HepG2 (cell line): ENCODE measurements at regions not wholly inside any gene's neighbourhood (a gene's known extent, or its start where the extent isn't known, plus 50 kb on each side); places are given as distances from the start of the nearest gene placed in this dataset.

Experiments used
- ATAC-seq: fragments of 200-7000 bp; cut with Tn5 transposase; 3 replicates; pipeline ENCODE4 v1.9.1; 2020; ENCODE audit warnings: mild to moderate bottlenecking, moderate library complexity
- BruUV-seq: library from RNA; stranded (reverse); fragments of 400-500 nt; replicated peaks from 2 replicates; lab custom pipeline; 2021; lab: Mats Ljungman, UMichigan
- CTCF ChIA-PET: fragments of 300-600 bp; formaldehyde crosslinking; extraction: SDS; loops from one replicate; lab custom pipeline; 2021; ENCODE audit warnings: low total read pairs, inconsistent platforms, low intra/inter-chr PET ratio; lab: Yijun Ruan, JAX
- POLR2A ChIA-PET: fragments of 350-600 bp; sonication (Branson Sonifier 250); formaldehyde crosslinking; loops from one replicate; lab custom pipeline; 2020; ENCODE audit warnings: antibody characterized with exemption, inconsistent platforms; lab: Yijun Ruan, JAX
- DNase-seq: peaks from one replicate; pipeline ENCODE4 v3.0.0-alpha.2; 2015; ENCODE audit warnings: low spot score
- FAIRE-seq: peaks from 3 replicates; lab custom pipeline; 2011; peaks lifted over from hg19 to GRCh38; lab: Jason Lieb, UNC
- H2AFZ ChIP-seq: one replicate; pipeline ENCODE4 v1.6.1; 2011; ENCODE audit warnings: low read length, inconsistent platforms
- H3K27ac ChIP-seq: fragments of 300-600 bp; 3 replicates; pipeline ENCODE4 v1.8.0; 2011; ENCODE audit warnings: mixed run types, mild to moderate bottlenecking, mixed read lengths, low read length, inconsistent platforms; ENCODE audit not compliant: insufficient read depth; ENCODE audit errors: extremely low read length
- H3K27me3 ChIP-seq, 2 experiments: fragments of 200-600 bp in 1 of 2; 2 replicates in 1 of 2; 3 replicates in 1 of 2; pipeline versions ENCODE4 v1.6.0 to v1.8.0; 2011; ENCODE audit warnings: low read length in 2 of 2, mild to moderate bottlenecking in 2 of 2, moderate library complexity in 2 of 2, inconsistent platforms in 1 of 2; ENCODE audit not compliant: insufficient read depth in 2 of 2, control insufficient read depth in 1 of 2
- H3K36me3 ChIP-seq, 2 experiments: fragments of 200-600 bp in 1 of 2; replicated peaks in 1 of 2; 2 replicates in 1 of 2; 3 replicates in 1 of 2; pipeline versions ENCODE4 v1.5.1 to v1.8.0; 2011; ENCODE audit warnings: low read length in 2 of 2, inconsistent platforms in 1 of 2; ENCODE audit not compliant: insufficient read depth in 2 of 2, control insufficient read depth in 1 of 2
- H3K4me1 ChIP-seq: 2 replicates; pipeline ENCODE4 v1.5.1; 2012; ENCODE audit warnings: low read length, inconsistent platforms; ENCODE audit not compliant: insufficient read depth
- H3K4me2 ChIP-seq: 2 replicates; pipeline ENCODE4 v1.6.0; 2011; ENCODE audit warnings: low read depth, low read length, inconsistent platforms
- H3K4me3 ChIP-seq, 3 experiments: fragments of 200-600 bp in 1 of 3; sonication (generic), shearing (Covaris generic) in 1 of 3; replicated peaks in 1 of 3; 2 replicates each; pipeline ENCODE4 v1.5.1; 2011 to 2016; ENCODE audit warnings: low read length in 3 of 3, inconsistent platforms in 2 of 3, low read depth in 2 of 3, mild to moderate bottlenecking in 2 of 3, control low read depth in 1 of 3, mixed read lengths in 1 of 3; ENCODE audit not compliant: insufficient read depth in 1 of 3
- H3K79me2 ChIP-seq: one replicate; pipeline ENCODE4 v1.6.1; 2011; ENCODE audit warnings: low read length, inconsistent platforms; ENCODE audit not compliant: insufficient read depth
- H3K9ac ChIP-seq: 2 replicates; pipeline ENCODE4 v1.6.0; 2011; ENCODE audit warnings: mild to moderate bottlenecking, low read depth, low read length, inconsistent platforms; ENCODE audit not compliant: insufficient read depth
- H3K9me3 ChIP-seq: 2 replicates; pipeline ENCODE4 v1.5.1; 2012; ENCODE audit warnings: mild to moderate bottlenecking, low read length
- H4K20me1 ChIP-seq: 2 replicates; pipeline ENCODE4 v1.6.0; 2011; ENCODE audit warnings: inconsistent platforms, mild to moderate bottlenecking, low read length, moderate library complexity; ENCODE audit not compliant: insufficient read depth
- FOXP4 ChIP-seq: sonication (generic); formaldehyde crosslinking; IDR thresholded peaks from 2 replicates; pipeline ENCODE4 v1.4.0; 2020; ENCODE audit warnings: missing genetic modification reagents
- HIC2 ChIP-seq: sonication (generic); formaldehyde crosslinking; IDR thresholded peaks from 2 replicates; pipeline ENCODE4 v1.9.0; 2022; ENCODE audit warnings: low read depth, missing genetic modification reagents
- HNF4A ChIP-seq: sonication (generic); formaldehyde crosslinking; IDR thresholded peaks from 2 replicates; pipeline ENCODE4 v1.4.0; 2020; ENCODE audit warnings: missing genetic modification reagents
- HNRNPH1 ChIP-seq: fragments of 200-400 bp; formaldehyde crosslinking; optimal IDR thresholded peaks from 2 replicates; pipeline ENCODE3; 2017; ENCODE audit warnings: mild to moderate bottlenecking, low read depth, low read length
- MLLT10 ChIP-seq: sonication (generic); formaldehyde crosslinking; IDR thresholded peaks from 2 replicates; pipeline ENCODE4 v1.4.0; 2020; ENCODE audit warnings: missing genetic modification reagents
- PATZ1 ChIP-seq: sonication (generic); formaldehyde crosslinking; IDR thresholded peaks from 2 replicates; pipeline ENCODE4 v1.4.0; 2020; ENCODE audit warnings: missing genetic modification reagents
- SP4 ChIP-seq: sonication (generic); formaldehyde crosslinking; IDR thresholded peaks from 2 replicates; pipeline ENCODE4 v1.8.1; 2023; ENCODE audit warnings: mild to moderate bottlenecking, missing genetic modification reagents
- SP5 ChIP-seq: IDR thresholded peaks from 2 replicates; pipeline ENCODE4 v1.6.1; 2016; ENCODE audit warnings: low read depth, borderline replicate concordance
- ZNF121 ChIP-seq: sonication (generic); formaldehyde crosslinking; IDR thresholded peaks from 2 replicates; pipeline ENCODE4 v1.5.0; 2020; ENCODE audit warnings: mild to moderate bottlenecking, missing genetic modification reagents
- ZNF687 ChIP-seq: sonication (generic); formaldehyde crosslinking; IDR thresholded peaks from 2 replicates; pipeline ENCODE4 v1.5.1; 2020; ENCODE audit warnings: mild to moderate bottlenecking, missing genetic modification reagents, moderate library complexity
- ZSCAN25 ChIP-seq: sonication (generic); formaldehyde crosslinking; IDR thresholded peaks from 2 replicates; pipeline ENCODE4 v1.8.0; 2022; ENCODE audit warnings: mild to moderate bottlenecking, missing genetic modification reagents
- WGBS: methylation state at CpG from one replicate; pipeline ENCODE4 v1.1.6; 2017; ENCODE audit warnings: low lambda C conversion rate; 5-methylcytosine and 5-hydroxymethylcytosine counted together
- in situ Hi-C: cut with HindIII; loops from 2 replicates; pipeline ENCODE4 v1.10.0; 2017; ENCODE audit warnings: low pct_unique_long_range_greater_than_20kb; ENCODE audit not compliant: extremely low pct_ligation_motif_present
- intact Hi-C: fragments of 100-400 bp; cut with micrococcal nuclease; formaldehyde crosslinking; loops from one replicate; pipeline ENCODE4 v1.10.0; 2022; ENCODE audit not compliant: unreplicated experiment

GRCh38 chr11:126149759-126150625, 61.5 kb downstream of the RPUSD4 start:
- peak; percentile 5 for ATAC-seq
- Histone ChIP-seq H3K79me2 (no peaks in the 10 kb centered on the region), H3K9ac (no peak overlapping the region), H2AFZ (no peak overlapping the region), H3K27ac (no peak overlapping the region), H3K4me1 (peaks cover 79% of the 10 kb centered on the region), H3K4me2 (no peak overlapping the region; the same call in 1 of the 2 replicates), H3K27me3 (no peaks in the 10 kb centered on the region), H3K36me3 (no peaks in the 10 kb centered on the region), H3K9me3 (no peaks in the 10 kb centered on the region), H3K4me3 (no peak overlapping the region), H4K20me1 (no peaks in the 10 kb centered on the region)
- CTCF ChIA-PET: no interaction called here
- WGBS: 71% methylated on average over 10 of the region's 15 CpGs
- POLR2A ChIA-PET: interaction anchor here (1.0 to 4.9 kb wide), 5 partner anchors 9 to 37 kb away, joined by 4 to 104 read pairs (median 40); no protein-coding TSS in a partner anchor
- in situ Hi-C loops (no loop called here), intact Hi-C loops (no loop called here)
- no peak for FAIRE-seq
- DNase-seq: no peak
- BruUV-seq: no TSS peak
- peak; percentile 83 for TF ChIP-seq ZSCAN25 (CRISPR knock-in tag)
- no peak for TF ChIP-seq ZNF121 (CRISPR knock-in tag)
- TF ChIP-seq SP5 (CRISPR knock-in tag): peak; percentile 92
- TF ChIP-seq HIC2 (CRISPR knock-in tag): peak; percentile 69; the same call in 1 of the 2 replicates
- TF ChIP-seq PATZ1: peak; percentile 32; the same call in 1 of the 2 replicates
- peak; percentile 10; the same call in 1 of the 2 replicates for TF ChIP-seq HNF4A (CRISPR knock-in tag)
- peak; percentile 63 for TF ChIP-seq ZNF687 (CRISPR knock-in tag)
- TF ChIP-seq SP4 (CRISPR knock-in tag): 0 out of 2 replicates have a peak, but pooled peaks have one; percentile 33
- TF ChIP-seq MLLT10 (CRISPR knock-in tag): no peak
- TF ChIP-seq FOXP4: peak; percentile 53; the same call in 1 of the 2 replicates
- TF ChIP-seq HNRNPH1: no peak
